HG03342 (cell line): ENCODE measurements at regions not wholly inside any gene's neighbourhood (a gene's known extent, or its start where the extent isn't known, plus 50 kb on each side); places are given as distances from the start of the nearest gene placed in this dataset.

ENCODE experiments used
- ATAC-seq: cut with Tn5 transposase; IDR thresholded peaks from one replicate; pipeline ENCODE4 v1.9.1; 2021; ENCODE audit warnings: mild to moderate bottlenecking, moderate library complexity; ENCODE audit not compliant: unreplicated experiment

- ATAC-seq: no peak
Observed at GRCh38 chr6:165961233-165961632, 206.4 kb downstream of the TBXT start.

DNA sequence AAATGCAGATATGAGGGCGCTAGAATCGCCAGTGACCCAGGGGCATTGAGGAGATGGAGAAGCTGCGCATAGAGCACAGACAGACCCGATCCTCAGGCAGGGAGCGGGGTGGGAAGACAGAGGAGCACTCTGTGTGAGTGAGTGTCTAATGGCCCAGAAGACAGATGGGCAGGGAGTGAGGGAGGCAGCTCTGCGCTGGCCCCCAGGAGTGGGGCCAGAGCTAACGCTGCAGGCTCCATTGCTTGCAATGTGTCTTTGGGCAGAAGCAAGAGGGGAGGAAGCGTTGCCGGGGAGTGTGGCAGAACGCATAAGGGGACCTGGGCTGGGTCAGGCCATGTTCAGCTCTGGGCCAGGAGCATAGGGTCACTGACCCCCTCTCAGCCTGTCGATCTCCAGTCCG is 207.0 kb downstream of the TBXT start:
- no peak for ATAC-seq

- no peak for ATAC-seq
Observed at GRCh38 chr6:165959627-165960026, 208.0 kb downstream of the TBXT start.

GRCh38 chr6:165956874-165957273 is 210.8 kb downstream of the TBXT start:
- ATAC-seq: no peak

- no peak for ATAC-seq
Observed at GRCh38 chr6:165952514-165952913, 215.1 kb downstream of the TBXT start.

DNA sequence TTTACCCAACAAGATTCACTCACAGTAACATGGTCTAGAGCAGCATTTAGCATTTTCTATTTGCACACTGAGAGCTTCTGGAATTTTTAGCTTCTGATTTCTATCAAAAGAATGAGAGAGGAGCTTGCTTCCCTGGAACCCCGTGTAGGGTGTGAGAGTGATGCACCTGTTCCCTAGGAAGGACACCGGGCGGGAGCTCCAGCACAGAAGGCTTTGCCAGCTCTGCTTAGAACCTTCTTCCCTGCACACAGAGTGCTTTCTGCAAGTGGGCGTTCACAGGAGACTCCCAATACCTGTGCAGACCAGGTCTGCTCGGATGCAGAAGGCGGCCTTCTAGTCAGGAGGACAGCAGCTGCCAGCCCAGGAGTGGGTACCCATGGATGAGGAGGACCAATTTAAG is 217.3 kb downstream of the TBXT start:
- no peak for ATAC-seq

- no peak for ATAC-seq
Observed at GRCh38 chr6:165949324-165949723, 218.3 kb downstream of the TBXT start.

DNA sequence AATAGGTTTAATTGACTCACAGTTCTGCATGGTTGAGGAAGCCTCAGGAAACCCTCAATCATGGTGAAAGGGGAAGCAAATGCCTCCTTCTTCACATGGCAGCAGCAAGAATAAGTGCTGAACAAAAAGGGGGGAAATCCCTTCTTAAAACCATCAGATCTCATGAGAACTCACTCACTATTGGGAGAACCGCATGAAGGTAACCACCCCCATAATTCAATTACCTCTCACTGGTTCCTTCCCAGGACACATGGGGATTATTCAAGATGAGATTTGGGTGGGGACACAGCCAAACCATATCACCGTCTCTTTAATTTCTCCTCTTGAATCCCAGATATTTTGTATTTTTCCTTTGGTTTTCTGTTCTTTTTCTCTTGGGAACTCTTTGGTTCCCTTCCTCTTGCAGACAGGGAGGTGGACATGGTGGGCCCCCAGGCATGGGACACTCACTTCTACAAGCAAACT is 223.6 kb downstream of the TBXT start:
- ATAC-seq: no peak

DNA sequence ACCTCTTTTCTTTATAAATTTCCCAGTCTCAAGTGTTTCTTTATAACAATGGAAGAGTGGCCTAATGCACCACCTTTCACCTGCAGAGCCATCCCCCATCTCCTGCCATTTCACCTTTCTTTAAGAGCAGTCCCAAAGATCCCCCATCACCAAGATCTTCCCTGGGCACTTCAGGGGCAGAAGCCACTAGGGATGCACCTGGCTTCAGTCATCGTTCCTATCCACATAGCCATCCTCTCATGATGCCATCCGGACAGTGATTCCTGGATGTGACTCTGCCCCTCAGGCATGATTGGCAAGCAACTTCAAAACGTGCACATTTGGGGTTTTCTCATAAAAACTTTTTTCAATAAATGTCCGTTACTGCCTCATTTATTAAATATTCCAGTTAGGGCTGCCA is 225.9 kb downstream of the TBXT start:
- no peak for ATAC-seq

GRCh38 chr6:165941249-165941775 is 226.3 kb downstream of the TBXT start:
- no peak for ATAC-seq

DNA sequence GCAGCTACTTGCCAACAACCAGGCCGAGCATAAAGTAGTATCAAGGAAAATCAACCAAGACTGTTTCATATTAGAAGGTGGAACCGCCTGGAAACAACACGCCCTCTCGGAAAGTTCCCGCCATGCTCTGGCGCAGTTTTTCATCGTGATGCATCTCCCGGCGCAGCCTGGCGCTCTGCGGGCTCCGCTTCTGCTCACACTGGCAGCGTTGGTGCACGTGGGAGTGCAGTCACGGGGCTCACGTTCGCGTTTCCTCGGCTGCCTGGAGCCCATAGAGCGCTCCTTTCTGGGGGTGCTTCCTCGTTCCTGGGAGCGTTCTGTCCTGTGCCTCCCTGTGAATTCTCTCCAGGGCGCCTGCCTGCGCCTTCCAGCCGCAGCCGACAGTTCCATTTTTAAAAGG is 227.3 kb downstream of the TBXT start:
- no peak for ATAC-seq

GRCh38 chr6:165939601-165940290 is 227.9 kb downstream of the TBXT start:
- no peak for ATAC-seq

GRCh38 chr6:165939047-165939446 is 228.6 kb downstream of the TBXT start:
- no peak for ATAC-seq

DNA sequence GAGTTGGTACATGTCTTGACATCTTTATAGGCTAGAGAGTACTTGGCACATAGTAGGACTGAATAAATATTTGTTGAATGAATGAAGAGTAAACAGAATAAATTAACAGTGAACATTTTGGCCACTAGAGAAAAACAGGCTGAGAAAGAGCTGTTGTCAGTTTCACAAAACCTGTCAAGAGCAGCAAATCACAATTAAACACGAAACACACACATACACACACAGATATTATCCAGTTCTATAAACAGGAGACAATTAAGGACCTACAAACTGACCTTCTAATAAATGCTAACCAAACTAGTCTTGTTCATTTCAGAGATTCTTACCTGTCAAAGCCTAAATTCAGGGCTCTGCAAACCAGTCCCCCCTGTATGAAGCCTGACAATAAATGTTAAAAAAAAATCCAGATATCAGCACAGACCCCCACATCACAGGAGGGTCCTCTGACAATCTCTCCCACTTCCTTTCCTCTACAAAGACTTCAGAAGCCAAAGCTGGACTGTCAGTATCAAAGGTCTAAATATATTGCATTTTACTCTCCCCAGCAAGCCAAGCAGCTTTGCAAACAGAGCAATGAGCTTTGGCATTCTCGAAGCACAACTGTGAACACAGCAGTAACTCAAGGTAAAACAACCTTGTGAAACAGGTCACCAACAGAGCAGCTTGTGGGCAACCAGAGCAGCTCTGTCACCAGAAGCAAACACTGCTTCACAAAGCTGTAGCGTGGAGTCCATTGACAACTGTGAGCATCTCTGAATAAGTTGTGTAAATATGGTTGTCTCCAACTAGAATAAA is 229.9 kb downstream of the TBXT start:
- no peak for ATAC-seq

- ATAC-seq: no peak
Observed at GRCh38 chr6:165936660-165937059, 231.0 kb downstream of the TBXT start.

DNA sequence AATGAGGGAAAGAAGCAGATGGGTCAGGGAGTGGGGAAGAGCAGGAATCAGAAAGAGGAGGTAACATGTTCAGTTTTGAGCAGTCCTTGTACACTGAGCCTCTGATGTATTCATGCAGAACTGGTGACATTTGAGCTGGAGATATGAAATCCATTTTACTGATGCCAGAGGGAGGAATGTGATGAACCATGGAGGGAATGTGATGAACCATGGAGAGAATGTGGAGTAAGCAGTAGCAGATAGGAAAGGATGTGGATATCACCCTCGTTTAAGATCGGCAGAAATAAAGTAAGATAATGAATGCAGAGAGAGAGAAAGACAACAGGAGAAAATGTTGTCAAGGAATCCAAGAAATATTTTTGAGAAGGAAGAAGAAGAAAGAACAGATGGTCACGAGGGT is 231.6 kb downstream of the TBXT start:
- no peak for ATAC-seq

- ATAC-seq: no peak
Observed at GRCh38 chr6:165931675-165932074, 236.0 kb downstream of the TBXT start.

- ATAC-seq: no peak
Observed at GRCh38 chr6:165930668-165931214, 236.9 kb downstream of the TBXT start.

- ATAC-seq: no peak
Observed at GRCh38 chr6:165929607-165930006, 238.0 kb downstream of the TBXT start.

DNA sequence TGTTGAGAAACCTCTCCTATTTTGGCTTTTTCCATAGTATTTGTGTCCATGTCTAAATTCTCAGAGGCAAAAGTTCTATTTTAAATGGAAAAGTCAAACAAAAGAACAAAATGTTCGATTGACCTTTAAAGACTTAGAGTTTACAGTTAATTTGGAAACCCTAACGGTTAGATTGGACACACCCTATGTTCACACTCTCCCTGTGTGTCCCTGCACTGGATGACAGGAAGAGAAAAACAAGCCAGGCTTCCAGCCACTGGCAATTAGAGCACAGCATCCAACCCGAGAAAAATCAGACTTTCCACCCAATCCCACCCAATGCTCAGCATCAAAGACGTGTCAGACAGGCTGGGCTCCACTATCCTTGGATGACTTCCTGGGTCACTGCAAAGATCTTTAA is 241.3 kb downstream of the TBXT start:
- no peak for ATAC-seq

DNA sequence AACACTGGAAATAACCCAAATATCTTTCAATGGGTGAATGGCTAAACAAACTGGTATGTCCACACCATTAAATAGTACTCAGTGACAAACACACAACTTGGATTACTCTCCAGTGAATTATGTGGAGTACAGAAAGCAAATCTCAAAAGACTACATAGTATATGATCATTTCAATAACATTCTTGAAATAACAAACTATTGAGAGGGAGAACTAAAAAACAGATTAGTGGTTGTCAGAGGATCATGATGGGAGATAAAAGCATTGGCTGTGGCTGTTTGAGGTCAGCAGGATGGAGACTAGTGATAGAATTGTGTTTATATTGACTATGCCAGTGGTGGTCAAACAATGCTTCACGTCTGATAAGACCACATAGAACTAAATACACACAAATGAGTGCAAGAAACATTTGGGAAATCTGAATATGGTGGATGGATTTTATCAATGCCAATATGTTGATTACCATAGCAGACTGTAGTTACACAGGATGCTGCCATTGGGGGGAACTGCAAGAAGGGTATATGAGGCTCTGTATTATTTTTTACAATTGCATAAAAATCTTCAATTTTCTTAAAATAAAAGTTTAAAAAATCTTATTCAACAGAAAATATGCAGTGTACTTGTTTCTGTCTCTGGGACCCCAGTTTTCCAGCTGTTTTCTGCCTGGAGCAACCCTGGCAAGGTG is 242.0 kb downstream of the TBXT start:
- ATAC-seq: no peak
